Cardiac fibroblast (primary cell): ENCODE measurements at regions not wholly inside any gene's neighbourhood (a gene's known extent, or its start where the extent isn't known, plus 50 kb on each side); places are given as distances from the start of the nearest gene placed in this dataset.

Experiments
- DNase-seq, 2 donors: peaks; one replicate each; pipeline versions ENCODE4 v3.0.0 to v3.0.0-alpha.2; 2010; ENCODE audit warnings: low read depth in 2 of 2
- H3K4me3 ChIP-seq, 2 donors: replicated peaks in 1 of 2; 1 replicate in 1 of 2; 2 replicates in 1 of 2; pipeline ENCODE4 v1.5.1; 2011; ENCODE audit warnings: low read depth in 2 of 2, low read length in 2 of 2, mild to moderate bottlenecking in 2 of 2, moderate library complexity in 1 of 2
- CTCF ChIP-seq: IDR thresholded peaks from one replicate; pipeline ENCODE4 v1.5.1; 2011; ENCODE audit warnings: low read depth, mild to moderate bottlenecking, low read length, inconsistent platforms

DNA sequence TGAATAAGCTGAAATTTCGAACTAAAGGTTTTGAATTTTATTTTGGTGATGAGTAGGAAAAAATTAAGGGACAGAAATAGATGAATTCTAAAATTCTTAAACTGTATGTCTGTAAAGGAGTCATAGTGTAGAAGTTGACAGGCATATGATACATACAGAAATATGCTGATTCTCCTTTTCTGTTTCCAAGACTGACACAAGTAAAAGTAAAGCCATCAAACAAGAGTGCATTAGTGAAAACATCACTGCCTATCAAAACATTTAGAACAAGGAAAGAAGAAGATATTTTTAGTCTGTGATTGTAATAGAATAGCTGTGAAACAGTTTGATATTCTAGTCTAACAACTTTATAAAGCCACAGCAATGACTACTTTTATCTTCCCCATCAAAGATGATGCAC, 1318.0 kb upstream of the TENM4 start:
- TF ChIP-seq CTCF = no peak
- DNase-seq = no peak
- no peak overlapping the region for H3K4me3 ChIP-seq

DNA sequence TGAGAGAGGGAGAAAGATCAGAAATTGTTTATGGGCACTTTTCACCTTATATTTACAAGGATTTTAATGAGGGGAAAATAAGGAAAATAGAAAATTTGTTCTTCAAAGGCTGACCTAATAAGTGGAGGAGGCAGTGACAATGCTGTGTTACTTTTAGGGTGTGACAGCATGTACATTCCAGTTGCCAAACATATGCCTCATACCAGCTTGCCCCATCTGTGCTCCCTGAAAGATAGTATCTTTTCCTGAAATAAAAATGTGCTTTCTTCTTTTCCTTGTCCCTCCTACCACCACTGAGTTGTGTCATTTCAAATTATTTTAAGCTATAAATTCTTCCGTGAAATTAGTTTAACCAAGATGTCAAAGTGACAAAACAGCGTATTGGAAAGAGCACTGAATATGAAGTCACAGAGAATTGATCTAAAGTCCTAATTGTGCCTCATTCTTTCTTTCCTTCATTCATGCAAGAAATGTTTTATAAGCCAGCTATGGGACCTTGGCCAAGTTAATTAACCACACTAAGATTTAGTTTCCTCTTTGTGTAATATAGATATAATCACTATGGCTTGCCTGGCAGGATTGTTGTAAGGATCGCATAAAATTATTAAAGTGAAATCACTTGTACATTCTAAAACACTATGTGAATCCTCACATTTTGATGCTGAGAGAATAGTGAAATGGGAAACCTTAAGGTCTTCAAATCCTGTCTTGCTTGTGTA, 1307.5 kb upstream of the TENM4 start:
- TF ChIP-seq CTCF = no peak
- DNase-seq = no peak
- H3K4me3 ChIP-seq = no peak overlapping the region

DNA sequence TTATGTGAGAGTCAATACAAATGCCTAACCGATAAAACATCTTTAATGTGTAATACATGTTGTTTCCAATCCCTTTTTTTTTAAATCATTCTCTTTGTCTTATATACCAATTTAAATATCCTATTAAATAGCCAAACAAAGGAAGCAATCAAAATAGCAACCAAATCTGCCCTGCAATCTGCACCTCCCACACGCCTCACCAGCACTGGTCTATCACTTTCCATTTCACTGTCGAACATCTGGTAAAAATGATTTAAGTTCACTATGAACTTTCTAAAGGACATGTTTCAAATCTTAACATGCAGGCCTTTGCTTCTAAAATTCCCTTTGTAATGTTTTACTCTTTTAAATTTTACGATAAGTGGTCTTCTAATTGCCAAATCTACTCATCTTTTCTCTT, 1305.5 kb upstream of the TENM4 start:
- no peak overlapping the region for H3K4me3 ChIP-seq
- no peak for DNase-seq
- TF ChIP-seq CTCF = no peak

DNA sequence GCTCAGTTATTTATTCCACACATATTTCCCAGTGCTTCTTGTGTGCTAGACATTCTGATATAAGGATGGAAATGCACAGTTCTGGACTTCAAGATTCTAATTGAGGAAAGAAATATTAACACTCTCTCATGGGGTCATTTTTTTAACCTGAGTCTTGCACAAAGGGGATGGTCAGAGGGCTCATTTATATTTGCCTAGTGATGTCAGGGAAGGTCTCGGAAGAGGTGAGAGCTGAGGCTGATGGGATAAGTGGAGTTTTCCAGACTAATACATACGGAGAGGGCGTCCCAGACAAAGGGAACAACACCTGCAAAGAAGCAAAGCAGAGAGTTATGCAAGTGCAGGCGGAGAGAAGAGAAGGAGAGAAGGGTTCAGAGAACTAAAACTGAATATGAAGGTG, 1304.6 kb upstream of the TENM4 start:
- H3K4me3 ChIP-seq = no peak overlapping the region
- TF ChIP-seq CTCF = no peak
- DNase-seq = no peak

DNA sequence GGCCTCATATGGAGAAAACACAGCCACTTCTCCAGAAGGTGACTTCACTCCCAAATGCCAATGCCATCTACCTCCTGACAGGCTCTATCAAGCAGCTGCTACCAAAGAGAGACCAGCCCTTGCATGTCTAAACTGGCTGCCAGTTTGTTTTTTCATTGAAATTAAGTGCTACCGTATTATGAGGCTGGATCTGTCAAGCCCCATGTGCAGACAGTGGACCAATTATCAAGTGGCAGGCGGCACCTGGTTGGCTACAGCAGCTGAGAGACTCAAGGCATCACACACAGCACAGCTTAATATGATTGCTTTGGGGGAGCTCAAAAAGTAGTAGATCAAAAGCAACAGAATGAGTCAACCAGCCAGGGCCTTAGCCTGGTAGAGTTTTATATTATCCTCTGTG, 1293.0 kb upstream of the TENM4 start:
- no peak for DNase-seq
- TF ChIP-seq CTCF = no peak
- H3K4me3 ChIP-seq = no peak overlapping the region

- no peak overlapping the region for H3K4me3 ChIP-seq
- no peak for TF ChIP-seq CTCF
- no peak for DNase-seq
Measured at GRCh38 chr11:80733361-80733760, 1292.5 kb upstream of the TENM4 start.

DNA sequence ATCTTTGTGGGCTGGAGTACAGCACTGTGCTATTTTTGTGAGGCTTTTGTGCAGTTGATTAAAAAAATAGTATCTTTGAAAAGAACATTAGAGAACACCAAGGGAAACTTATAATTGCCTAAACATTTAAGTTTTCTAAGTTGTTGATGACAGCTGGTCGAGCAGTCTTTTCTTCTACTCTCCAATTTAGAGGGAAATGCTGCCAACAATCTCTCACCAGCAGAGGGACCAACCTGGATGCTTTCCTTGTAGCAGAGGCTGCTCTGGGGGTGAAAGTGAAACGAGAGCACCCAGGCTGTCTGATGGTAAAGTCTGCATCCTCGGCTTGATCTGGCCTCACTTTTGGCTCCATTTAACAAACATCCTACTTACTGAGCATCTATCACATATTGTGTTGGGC, 1286.5 kb upstream of the TENM4 start:
- no peak overlapping the region for H3K4me3 ChIP-seq
- DNase-seq = peak; percentile 33 to 58
- peak; percentile 43 for TF ChIP-seq CTCF
